Fibroblast of lung (primary cell): ENCODE measurements at regions not wholly inside any gene's neighbourhood (a gene's known extent, or its start where the extent isn't known, plus 50 kb on each side); places are given as distances from the start of the nearest gene placed in this dataset.

Experiments
- DNase-seq, 2 donors: peaks; one replicate each; pipeline versions ENCODE4 v3.0.0 to v3.0.0-alpha.2; 2010; ENCODE audit warnings: low read depth in 2 of 2
- H2AFZ ChIP-seq: 2 replicates; pipeline ENCODE4 v1.5.1; 2012; ENCODE audit warnings: low read length, control low read depth, inconsistent platforms
- H3K27ac ChIP-seq: 2 replicates; pipeline ENCODE4 v1.5.1; 2011; ENCODE audit warnings: low read length, control low read depth; ENCODE audit not compliant: insufficient read depth
- H3K27me3 ChIP-seq: 2 replicates; pipeline ENCODE4 v1.5.1; 2011; ENCODE audit warnings: mild to moderate bottlenecking, low read length; ENCODE audit not compliant: control insufficient read depth, insufficient read depth
- H3K36me3 ChIP-seq: 2 replicates; pipeline ENCODE4 v1.5.1; 2011; ENCODE audit warnings: low read length; ENCODE audit not compliant: control insufficient read depth, insufficient read depth
- H3K4me1 ChIP-seq: 2 replicates; pipeline ENCODE4 v1.5.1; 2011; ENCODE audit warnings: low read length; ENCODE audit not compliant: control insufficient read depth, insufficient read depth; ENCODE audit errors: extremely low read depth
- H3K4me2 ChIP-seq: 2 replicates; pipeline ENCODE4 v1.5.1; 2011; ENCODE audit warnings: low read length, control low read depth; ENCODE audit not compliant: insufficient read depth; ENCODE audit errors: extremely low read depth
- H3K4me3 ChIP-seq, 4 experiments: fragments of 200-600 bp in 1 of 4; sonication (generic) in 1 of 4; replicated peaks in 1 of 4; 2 replicates each; pipeline ENCODE4 v1.5.1; 2011 to 2016; ENCODE audit warnings: low read length in 4 of 4, low read depth in 3 of 4, mild to moderate bottlenecking in 3 of 4, control low read depth in 2 of 4, inconsistent platforms in 1 of 4, mixed read lengths in 1 of 4; ENCODE audit not compliant: insufficient read depth in 1 of 4; ENCODE audit errors: control extremely low read depth in 1 of 4
- H3K79me2 ChIP-seq: 2 replicates; pipeline ENCODE4 v1.5.1; 2012; ENCODE audit warnings: mild to moderate bottlenecking, low read length, inconsistent platforms; ENCODE audit not compliant: control insufficient read depth, insufficient read depth
- H3K9ac ChIP-seq: 2 replicates; pipeline ENCODE4 v1.5.1; 2011; ENCODE audit warnings: mild to moderate bottlenecking, low read length, control low read depth; ENCODE audit not compliant: insufficient read depth
- H3K9me3 ChIP-seq: 2 replicates; pipeline ENCODE4 v1.5.1; 2012; ENCODE audit warnings: low read depth, low read length; ENCODE audit not compliant: control insufficient read depth, insufficient read depth
- H4K20me1 ChIP-seq: 2 replicates; pipeline ENCODE4 v1.5.1; 2011; ENCODE audit warnings: low read length; ENCODE audit not compliant: control insufficient read depth, insufficient read depth; ENCODE audit errors: extremely low read depth
- EZH2 ChIP-seq: IDR thresholded peaks from 2 replicates; pipeline ENCODE4 v1.5.1; 2012; ENCODE audit warnings: low read length, control low read depth, mild to moderate bottlenecking; ENCODE audit errors: missing control alignments
- TF ChIP-seq, protein P1 (sequence below), 2 donors: IDR thresholded peaks in 1 of 2; conservative IDR thresholded peaks in 1 of 2; 1 replicate in 1 of 2; 2 replicates in 1 of 2; pipeline ENCODE4 v1.5.1; 2011 to 2012; ENCODE audit warnings: low read length in 2 of 2, control low read depth in 1 of 2, inconsistent platforms in 1 of 2, low read depth in 1 of 2, mild to moderate bottlenecking in 1 of 2

DNA sequence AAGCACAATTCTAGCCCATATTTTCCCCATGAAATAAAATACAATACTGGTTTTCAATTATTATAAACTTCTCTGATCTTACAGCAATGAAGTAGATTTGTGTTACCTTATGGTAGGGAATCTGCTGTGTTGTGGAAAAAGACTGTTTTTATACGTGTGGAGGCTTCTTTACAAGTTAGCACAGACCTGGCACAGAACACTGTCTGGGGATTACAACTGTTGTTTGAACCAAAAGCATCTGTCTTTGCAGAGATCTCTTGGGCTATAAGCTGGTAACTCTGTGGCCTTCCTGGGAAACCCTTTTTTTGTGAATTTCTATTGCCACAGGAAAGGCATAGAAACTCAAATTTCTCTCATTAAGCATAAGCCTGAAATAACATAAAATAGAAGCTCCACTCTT is 581.9 kb downstream of the TUSC7 start:
- no peak for DNase-seq
- Histone ChIP-seq H4K20me1 (no peaks in the 10 kb centered on the region), H3K79me2 (no peaks in the 10 kb centered on the region), H3K9me3 (no peaks in the 10 kb centered on the region), H3K4me2 (no peak overlapping the region), H3K9ac (no peak overlapping the region), H3K27me3 (no peaks in the 10 kb centered on the region), H3K4me1 (no peaks in the 10 kb centered on the region), H3K4me3 (no peak overlapping the region), H2AFZ (no peak overlapping the region), H3K27ac (no peak overlapping the region), H3K36me3 (no peaks in the 10 kb centered on the region)
- no peak for TF ChIP-seq EZH2
- TF ChIP-seq, protein P1, sequence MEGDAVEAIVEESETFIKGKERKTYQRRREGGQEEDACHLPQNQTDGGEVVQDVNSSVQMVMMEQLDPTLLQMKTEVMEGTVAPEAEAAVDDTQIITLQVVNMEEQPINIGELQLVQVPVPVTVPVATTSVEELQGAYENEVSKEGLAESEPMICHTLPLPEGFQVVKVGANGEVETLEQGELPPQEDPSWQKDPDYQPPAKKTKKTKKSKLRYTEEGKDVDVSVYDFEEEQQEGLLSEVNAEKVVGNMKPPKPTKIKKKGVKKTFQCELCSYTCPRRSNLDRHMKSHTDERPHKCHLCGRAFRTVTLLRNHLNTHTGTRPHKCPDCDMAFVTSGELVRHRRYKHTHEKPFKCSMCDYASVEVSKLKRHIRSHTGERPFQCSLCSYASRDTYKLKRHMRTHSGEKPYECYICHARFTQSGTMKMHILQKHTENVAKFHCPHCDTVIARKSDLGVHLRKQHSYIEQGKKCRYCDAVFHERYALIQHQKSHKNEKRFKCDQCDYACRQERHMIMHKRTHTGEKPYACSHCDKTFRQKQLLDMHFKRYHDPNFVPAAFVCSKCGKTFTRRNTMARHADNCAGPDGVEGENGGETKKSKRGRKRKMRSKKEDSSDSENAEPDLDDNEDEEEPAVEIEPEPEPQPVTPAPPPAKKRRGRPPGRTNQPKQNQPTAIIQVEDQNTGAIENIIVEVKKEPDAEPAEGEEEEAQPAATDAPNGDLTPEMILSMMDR (conservative IDR thresholded peaks at IDR 0.05 in 1 of 2, IDR thresholded peaks at IDR 0.05 in 1 of 2; ENCODE audit: low read depth in 1 of 2, low read length in 2 of 2): no peak

DNA sequence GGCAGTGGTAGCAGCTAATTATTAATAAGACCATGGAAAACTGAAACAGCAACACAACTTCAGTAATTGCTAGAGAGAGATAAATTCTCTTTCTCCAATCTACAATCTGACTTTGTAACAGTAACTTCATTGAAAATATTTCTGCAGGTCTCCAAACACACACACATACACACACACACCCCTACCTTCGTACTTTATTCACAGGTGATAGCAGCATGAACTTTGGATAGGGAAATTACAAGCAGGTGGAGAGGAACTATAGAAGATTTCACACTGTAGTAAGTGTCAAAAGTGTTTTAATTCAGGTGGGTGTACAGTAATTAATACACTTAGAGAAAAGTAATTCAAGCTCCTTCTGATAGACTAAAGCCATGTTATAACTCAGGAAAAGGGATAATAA is 587.5 kb downstream of the TUSC7 start:
- no peaks in the 10 kb centered on the region for H3K27me3 ChIP-seq
- DNase-seq: no peak
- no peaks in the 10 kb centered on the region for H3K9me3 ChIP-seq
- H2AFZ ChIP-seq: no peak overlapping the region
- no peaks in the 10 kb centered on the region for H3K4me1 ChIP-seq
- no peak overlapping the region for H3K4me3 ChIP-seq
- no peak overlapping the region for H3K27ac ChIP-seq
- H4K20me1 ChIP-seq: no peaks in the 10 kb centered on the region
- no peaks in the 10 kb centered on the region for H3K36me3 ChIP-seq
- H3K79me2 ChIP-seq: no peaks in the 10 kb centered on the region
- no peak overlapping the region for H3K4me2 ChIP-seq
- no peak overlapping the region for H3K9ac ChIP-seq
- TF ChIP-seq, protein P1 (conservative IDR thresholded peaks at IDR 0.05 in 1 of 2, IDR thresholded peaks at IDR 0.05 in 1 of 2; ENCODE audit: low read depth in 1 of 2, low read length in 2 of 2): no peak
- TF ChIP-seq EZH2: no peak

DNA sequence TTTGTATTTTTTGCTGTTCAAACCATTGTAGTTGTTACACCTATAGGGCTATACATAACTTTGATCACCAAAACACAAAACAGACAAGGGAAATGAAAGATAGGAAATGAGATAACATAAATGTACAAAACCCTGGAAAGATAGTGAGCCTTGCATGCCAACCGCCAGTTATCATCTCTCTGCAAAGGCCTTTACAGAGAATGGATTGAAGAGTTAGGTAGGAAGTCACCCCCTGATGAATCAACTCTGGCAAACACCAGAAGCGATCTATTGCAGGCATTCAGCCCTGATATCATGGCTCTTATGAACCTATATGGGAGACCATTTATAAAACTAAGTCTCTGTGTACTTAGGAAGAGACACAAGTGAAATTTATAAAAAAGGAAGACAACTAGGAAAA is 588.0 kb downstream of the TUSC7 start:
- Histone ChIP-seq H3K27ac (no peak overlapping the region), H3K79me2 (no peaks in the 10 kb centered on the region), H2AFZ (no peak overlapping the region)

More for the DNA sequence above, 588.0 kb downstream of the TUSC7 start:
- no peak for TF ChIP-seq EZH2
- TF ChIP-seq, protein P1 (conservative IDR thresholded peaks at IDR 0.05 in 1 of 2, IDR thresholded peaks at IDR 0.05 in 1 of 2; ENCODE audit: low read depth in 1 of 2, low read length in 2 of 2): no peak
- H3K9me3 ChIP-seq: no peaks in the 10 kb centered on the region
- H3K9ac ChIP-seq: no peak overlapping the region
- no peaks in the 10 kb centered on the region for H3K4me1 ChIP-seq
- H3K4me3 ChIP-seq: no peak overlapping the region
- H4K20me1 ChIP-seq: no peaks in the 10 kb centered on the region
- no peak for DNase-seq
- no peak overlapping the region for H3K4me2 ChIP-seq
- no peaks in the 10 kb centered on the region for H3K27me3 ChIP-seq
- H3K36me3 ChIP-seq: no peaks in the 10 kb centered on the region
